K562 (cell line): ENCODE measurements at regions not wholly inside any gene's neighbourhood (a gene's known extent, or its start where the extent isn't known, plus 50 kb on each side); places are given as distances from the start of the nearest gene placed in this dataset.

ENCODE experiments used
- ATAC-seq: fragments of 200-7000 bp; cut with Tn5 transposase; 3 replicates; pipeline ENCODE4 v1.9.1; 2020; ENCODE audit warnings: moderate library complexity
- BruUV-seq: library from RNA; stranded (reverse); fragments of 400-500 nt; replicated peaks from 2 replicates; lab custom pipeline; 2021; lab: Mats Ljungman, UMichigan
- CTCF ChIA-PET: fragments of 300-600 bp; formaldehyde crosslinking; extraction: SDS; loops from one replicate; lab custom pipeline; 2021; ENCODE audit warnings: low intra/inter-chr PET ratio; lab: Yijun Ruan, JAX
- POLR2A ChIA-PET: fragments of 300-600, 350-650 bp; sonication (Branson Sonifier 250); formaldehyde crosslinking; extraction: SDS; loops from one replicate; lab custom pipeline; 2021; ENCODE audit warnings: antibody characterized with exemption, inconsistent platforms; lab: Yijun Ruan, JAX
- DNase-seq, 4 experiments: peaks; one replicate each; pipeline versions ENCODE4 v3.0.0 to v3.0.0-alpha.2; 2011 to 2018; ENCODE audit warnings: low spot score in 3 of 4, mixed read lengths in 3 of 4; ENCODE audit errors: extremely low read depth in 1 of 4
- FAIRE-seq: peaks from 2 replicates; lab custom pipeline; 2011; peaks lifted over from hg19 to GRCh38; lab: Jason Lieb, UNC
- H2AFZ ChIP-seq: 2 replicates; pipeline ENCODE4 v1.6.0; 2011; ENCODE audit warnings: low read depth, low read length, control low read depth, inconsistent platforms
- H3K27ac ChIP-seq: fragments of 200-600 bp; 3 replicates; pipeline ENCODE4 v1.8.0; 2011; ENCODE audit warnings: low read depth, mild to moderate bottlenecking, control low read depth, inconsistent platforms, low read length, moderate library complexity, mixed read lengths; ENCODE audit errors: extremely low read depth
- H3K27me3 ChIP-seq, 2 experiments: fragments of 300-600 bp in 1 of 2; 2 replicates in 1 of 2; 3 replicates in 1 of 2; pipeline versions ENCODE4 v1.6.0 to v1.8.0; 2011; ENCODE audit warnings: inconsistent platforms in 2 of 2, low read length in 2 of 2, mild to moderate bottlenecking in 1 of 2, mixed read lengths in 1 of 2, moderate library complexity in 1 of 2; ENCODE audit not compliant: control insufficient read depth in 2 of 2, insufficient read depth in 2 of 2
- H3K36me3 ChIP-seq: fragments of 300-600 bp; 3 replicates; pipeline ENCODE4 v1.8.0; 2011; ENCODE audit warnings: mild to moderate bottlenecking, low read length, inconsistent platforms; ENCODE audit not compliant: control insufficient read depth, insufficient read depth
- H3K4me1 ChIP-seq, 2 experiments: fragments of 200-600 bp in 1 of 2; replicated peaks in 1 of 2; 2 replicates in 1 of 2; 3 replicates in 1 of 2; pipeline versions ENCODE4 v1.5.1 to v1.8.0; 2011; ENCODE audit warnings: inconsistent platforms in 2 of 2, low read length in 2 of 2, mild to moderate bottlenecking in 1 of 2, mixed read lengths in 1 of 2, moderate library complexity in 1 of 2; ENCODE audit not compliant: control insufficient read depth in 2 of 2, insufficient read depth in 2 of 2
- H3K4me2 ChIP-seq: 2 replicates; pipeline ENCODE4 v1.6.1; 2011; ENCODE audit warnings: low read length, control low read depth, inconsistent platforms, mixed read lengths; ENCODE audit not compliant: insufficient read depth
- H3K4me3 ChIP-seq: fragments of 200-600 bp; sonication (generic), shearing (Covaris generic); 2 replicates; pipeline ENCODE4 v1.5.1; 2016; ENCODE audit warnings: control low read depth, inconsistent platforms
- H3K79me2 ChIP-seq: fragments of 200-600 bp; 3 replicates; pipeline ENCODE4 v1.8.0; 2011; ENCODE audit warnings: low read length, inconsistent platforms; ENCODE audit not compliant: control insufficient read depth, insufficient read depth
- H3K9ac ChIP-seq, 2 experiments: 2 replicates each; pipeline versions ENCODE4 v1.6.0 to v1.6.1; 2011; ENCODE audit warnings: low read depth in 2 of 2, low read length in 2 of 2, control low read depth in 1 of 2, inconsistent platforms in 1 of 2, mild to moderate bottlenecking in 1 of 2, mixed read lengths in 1 of 2; ENCODE audit not compliant: insufficient read depth in 1 of 2
- H3K9me1 ChIP-seq: one replicate; pipeline ENCODE4 v1.6.0; 2011; ENCODE audit warnings: inconsistent platforms, mild to moderate bottlenecking, low read length, moderate library complexity; ENCODE audit not compliant: control insufficient read depth, insufficient read depth
- H3K9me3 ChIP-seq: replicated peaks from 2 replicates; pipeline ENCODE4 v1.5.1; 2011; ENCODE audit warnings: low read depth, low read length, inconsistent platforms; ENCODE audit not compliant: control insufficient read depth, insufficient read depth
- H4K20me1 ChIP-seq: replicated peaks from 2 replicates; pipeline ENCODE4 v1.6.1; 2011; ENCODE audit warnings: low read length, inconsistent platforms, mixed read lengths; ENCODE audit not compliant: control insufficient read depth, insufficient read depth
- BMI1 ChIP-seq: fragments of 150-350 bp; IDR thresholded peaks from 2 replicates; pipeline ENCODE4 v1.6.1; 2014; ENCODE audit warnings: low read length
- MGA ChIP-seq: fragments of 450-650 bp; IDR thresholded peaks from 2 replicates; pipeline ENCODE4 v1.6.1; 2016; ENCODE audit warnings: mild to moderate bottlenecking, moderate library complexity
- NFATC3 ChIP-seq: fragments of 450-650 bp; IDR thresholded peaks from 2 replicates; pipeline ENCODE4 v1.6.1; 2017; ENCODE audit warnings: mild to moderate bottlenecking
- RAD21 ChIP-seq, 2 experiments: fragments of 250-450 bp in 1 of 2; fragments of 450-650 bp in 1 of 2; sonication (Bioruptor Pico) in 1 of 2; formaldehyde crosslinking in 1 of 2; IDR thresholded peaks in 1 of 2; conservative IDR thresholded peaks in 1 of 2; 2 replicates each; pipeline versions ENCODE4 v1.4.0 to v1.8.0; 2020 to 2022; ENCODE audit warnings: mild to moderate bottlenecking in 2 of 2, moderate library complexity in 1 of 2
- WGBS: fragments of 100-300 bp; shearing (Covaris generic); methylation state at CpG from one replicate; pipeline ENCODE4 v1.1.6; 2016; ENCODE audit warnings: low coverage, mixed read lengths; ENCODE audit not compliant: insufficient coverage; ENCODE audit errors: missing lambda C conversion rate; 5-methylcytosine and 5-hydroxymethylcytosine counted together
- in situ Hi-C: fragments of 300-500 bp; cut with MboI; formaldehyde crosslinking; loops from 4 replicates; pipeline ENCODE4 v1.15.0; 2018; ENCODE audit warnings: inconsistent platforms, mixed read lengths
- intact Hi-C: fragments of 100-400 bp; cut with micrococcal nuclease; formaldehyde crosslinking; loops from 2 replicates; pipeline ENCODE4 v1.14.2; 2022
- TF ChIP-seq, protein P1 (sequence below): fragments of 250-450 bp; sonication (Bioruptor Pico); IDR thresholded peaks from 2 replicates; pipeline ENCODE4 v1.5.1; 2021; ENCODE audit warnings: mild to moderate bottlenecking
- TF ChIP-seq, protein P2 (sequence below): sonication (generic); formaldehyde crosslinking; IDR thresholded peaks from 2 replicates; pipeline ENCODE4 v1.8.0; 2023; ENCODE audit warnings: mild to moderate bottlenecking, missing genetic modification reagents

- POLR2A ChIA-PET, result no interaction called here
- CTCF ChIA-PET, result no interaction called here
- in situ Hi-C loops, result no loop called here
- Histone ChIP-seq H3K27ac (no peak overlapping the region), H3K4me1 (no peaks in the 10 kb centered on the region), H3K9me1 (no peaks in the 10 kb centered on the region), H3K27me3 (no peaks in the 10 kb centered on the region), H3K4me2 (no peak overlapping the region), H3K9ac (no peak overlapping the region), H3K4me3 (no peak overlapping the region), H2AFZ (no peak overlapping the region), H3K79me2 (no peaks in the 10 kb centered on the region), H4K20me1 (no peaks in the 10 kb centered on the region), H3K9me3 (no peaks in the 10 kb centered on the region), H3K36me3 (no peaks in the 10 kb centered on the region)
- no peak for FAIRE-seq
- no peak for DNase-seq
- BruUV-seq, result no TSS peak
- ATAC-seq, result no peak
- intact Hi-C loops, result no loop called here
- WGBS, result 6% methylated on average over 9 of the region's 9 CpGs
- TF ChIP-seq NFATC3, result no peak
- TF ChIP-seq, protein P1, sequence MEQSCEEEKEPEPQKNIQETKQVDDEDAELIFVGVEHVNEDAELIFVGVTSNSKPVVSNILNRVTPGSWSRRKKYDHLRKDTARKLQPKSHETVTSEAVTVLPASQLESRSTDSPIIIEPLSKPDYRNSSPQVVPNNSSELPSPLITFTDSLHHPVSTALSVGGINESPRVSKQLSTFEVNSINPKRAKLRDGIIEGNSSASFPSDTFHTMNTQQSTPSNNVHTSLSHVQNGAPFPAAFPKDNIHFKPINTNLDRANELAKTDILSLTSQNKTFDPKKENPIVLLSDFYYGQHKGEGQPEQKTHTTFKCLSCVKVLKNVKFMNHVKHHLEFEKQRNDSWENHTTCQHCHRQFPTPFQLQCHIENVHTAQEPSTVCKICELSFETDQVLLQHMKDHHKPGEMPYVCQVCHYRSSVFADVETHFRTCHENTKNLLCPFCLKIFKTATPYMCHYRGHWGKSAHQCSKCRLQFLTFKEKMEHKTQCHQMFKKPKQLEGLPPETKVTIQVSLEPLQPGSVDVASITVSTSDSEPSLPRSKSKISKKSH (CRISPR knock-in tag), result no peak
- TF ChIP-seq, protein P2, sequence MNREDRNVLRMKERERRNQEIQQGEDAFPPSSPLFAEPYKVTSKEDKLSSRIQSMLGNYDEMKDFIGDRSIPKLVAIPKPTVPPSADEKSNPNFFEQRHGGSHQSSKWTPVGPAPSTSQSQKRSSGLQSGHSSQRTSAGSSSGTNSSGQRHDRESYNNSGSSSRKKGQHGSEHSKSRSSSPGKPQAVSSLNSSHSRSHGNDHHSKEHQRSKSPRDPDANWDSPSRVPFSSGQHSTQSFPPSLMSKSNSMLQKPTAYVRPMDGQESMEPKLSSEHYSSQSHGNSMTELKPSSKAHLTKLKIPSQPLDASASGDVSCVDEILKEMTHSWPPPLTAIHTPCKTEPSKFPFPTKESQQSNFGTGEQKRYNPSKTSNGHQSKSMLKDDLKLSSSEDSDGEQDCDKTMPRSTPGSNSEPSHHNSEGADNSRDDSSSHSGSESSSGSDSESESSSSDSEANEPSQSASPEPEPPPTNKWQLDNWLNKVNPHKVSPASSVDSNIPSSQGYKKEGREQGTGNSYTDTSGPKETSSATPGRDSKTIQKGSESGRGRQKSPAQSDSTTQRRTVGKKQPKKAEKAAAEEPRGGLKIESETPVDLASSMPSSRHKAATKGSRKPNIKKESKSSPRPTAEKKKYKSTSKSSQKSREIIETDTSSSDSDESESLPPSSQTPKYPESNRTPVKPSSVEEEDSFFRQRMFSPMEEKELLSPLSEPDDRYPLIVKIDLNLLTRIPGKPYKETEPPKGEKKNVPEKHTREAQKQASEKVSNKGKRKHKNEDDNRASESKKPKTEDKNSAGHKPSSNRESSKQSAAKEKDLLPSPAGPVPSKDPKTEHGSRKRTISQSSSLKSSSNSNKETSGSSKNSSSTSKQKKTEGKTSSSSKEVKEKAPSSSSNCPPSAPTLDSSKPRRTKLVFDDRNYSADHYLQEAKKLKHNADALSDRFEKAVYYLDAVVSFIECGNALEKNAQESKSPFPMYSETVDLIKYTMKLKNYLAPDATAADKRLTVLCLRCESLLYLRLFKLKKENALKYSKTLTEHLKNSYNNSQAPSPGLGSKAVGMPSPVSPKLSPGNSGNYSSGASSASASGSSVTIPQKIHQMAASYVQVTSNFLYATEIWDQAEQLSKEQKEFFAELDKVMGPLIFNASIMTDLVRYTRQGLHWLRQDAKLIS, result no peak
- TF ChIP-seq BMI1, result no peak
- TF ChIP-seq MGA, result no peak
- TF ChIP-seq RAD21 (CRISPR knock-in tag; conservative IDR thresholded peaks at IDR 0.05 in 1 of 2, IDR thresholded peaks at IDR 0.05 in 1 of 2), result no peak
These were observed 521.3 kb upstream of the ZFP42 start for GRCh38 chr4:187474238-187474637.
